Activated T-cell treated with anti-CD3 and anti-CD28 coated beads, Interleukin-2, amount 50 U/mL, for 4 hours (primary cell): ENCODE measurements at regions not wholly inside any gene's neighbourhood (a gene's known extent, or its start where the extent isn't known, plus 50 kb on each side); places are given as distances from the start of the nearest gene placed in this dataset.

ENCODE experiments used
- ATAC-seq, 2 donors: fragments of 200-7000 bp; cut with Tn5 transposase; one replicate each; pipeline ENCODE4 v1.10.0; 2021
- DNase-seq: peaks from one replicate; pipeline ENCODE4 v3.0.0-alpha.2; 2020
- H3K27me3 Mint-ChIP-seq: one replicate; pipeline ENCODE4 v1.8.0; 2021; ENCODE audit warnings: low read depth, mixed read lengths
- H3K36me3 Mint-ChIP-seq: one replicate; pipeline ENCODE4 v1.8.0; 2022; ENCODE audit warnings: mixed read lengths; ENCODE audit not compliant: insufficient read depth
- H3K4me1 Mint-ChIP-seq: one replicate; pipeline ENCODE4 v1.8.0; 2021; ENCODE audit warnings: low read depth, mixed read lengths
- H3K4me3 Mint-ChIP-seq: one replicate; pipeline ENCODE4 v1.8.0; 2021; ENCODE audit warnings: mild to moderate bottlenecking, moderate library complexity, mixed read lengths
- H3K9me3 Mint-ChIP-seq: one replicate; pipeline ENCODE4 v1.8.0; 2021; ENCODE audit warnings: mixed read lengths

- peaks cover 3% of the 10 kb centered on the region for H3K9me3 Mint-ChIP-seq
- H3K27me3 Mint-ChIP-seq = peaks cover 2% of the 10 kb centered on the region
- DNase-seq (no peak), ATAC-seq (no peak)
- no peaks in the 10 kb centered on the region for H3K4me1 Mint-ChIP-seq
- H3K36me3 Mint-ChIP-seq = no peaks in the 10 kb centered on the region
- H3K4me3 Mint-ChIP-seq = no peak overlapping the region
Measured at GRCh38 chr10:90652519-90652918, 205.3 kb downstream of the HTR7 start.

GRCh38 chr10:90658791-90659190 is 199.0 kb downstream of the HTR7 start:
- H3K9me3 Mint-ChIP-seq = peaks cover 19% of the 10 kb centered on the region
- no peak overlapping the region for H3K4me3 Mint-ChIP-seq
- no peaks in the 10 kb centered on the region for H3K4me1 Mint-ChIP-seq
- DNase-seq = no peak
- H3K27me3 Mint-ChIP-seq = peaks cover 4% of the 10 kb centered on the region
- H3K36me3 Mint-ChIP-seq = no peaks in the 10 kb centered on the region
- ATAC-seq = no peak

GRCh38 chr10:90665905-90666662 is 191.8 kb downstream of the HTR7 start:
- DNase-seq = no peak
- H3K4me3 Mint-ChIP-seq = no peak overlapping the region
- H3K4me1 Mint-ChIP-seq = no peaks in the 10 kb centered on the region
- peaks cover 2% of the 10 kb centered on the region for H3K27me3 Mint-ChIP-seq
- H3K36me3 Mint-ChIP-seq = no peaks in the 10 kb centered on the region
- no peak for ATAC-seq
- H3K9me3 Mint-ChIP-seq = no peaks in the 10 kb centered on the region

GRCh38 chr10:90674461-90674860 is 183.4 kb downstream of the HTR7 start:
- no peaks in the 10 kb centered on the region for H3K9me3 Mint-ChIP-seq
- DNase-seq = no peak
- H3K4me3 Mint-ChIP-seq = no peak overlapping the region
- no peaks in the 10 kb centered on the region for H3K4me1 Mint-ChIP-seq
- H3K27me3 Mint-ChIP-seq = no peaks in the 10 kb centered on the region
- no peaks in the 10 kb centered on the region for H3K36me3 Mint-ChIP-seq
- ATAC-seq = no peak

GRCh38 chr10:90674928-90675327 is 182.9 kb downstream of the HTR7 start:
- ATAC-seq (no peak), DNase-seq (no peak)
- Mint-ChIP-seq H3K9me3 (no peaks in the 10 kb centered on the region), H3K36me3 (no peaks in the 10 kb centered on the region), H3K4me1 (no peaks in the 10 kb centered on the region), H3K4me3 (no peak overlapping the region), H3K27me3 (no peaks in the 10 kb centered on the region)

GRCh38 chr10:90675621-90676020 is 182.2 kb downstream of the HTR7 start:
- ATAC-seq (no peak), DNase-seq (no peak)
- Mint-ChIP-seq H3K4me1 (no peaks in the 10 kb centered on the region), H3K36me3 (no peaks in the 10 kb centered on the region), H3K27me3 (no peaks in the 10 kb centered on the region), H3K9me3 (no peaks in the 10 kb centered on the region), H3K4me3 (no peak overlapping the region)
